ENCODE measurements at regions not wholly inside any gene's neighbourhood (a gene's known extent, or its start where the extent isn't known, plus 50 kb on each side); places are given as distances from the start of the nearest gene placed in this dataset.

DNA sequence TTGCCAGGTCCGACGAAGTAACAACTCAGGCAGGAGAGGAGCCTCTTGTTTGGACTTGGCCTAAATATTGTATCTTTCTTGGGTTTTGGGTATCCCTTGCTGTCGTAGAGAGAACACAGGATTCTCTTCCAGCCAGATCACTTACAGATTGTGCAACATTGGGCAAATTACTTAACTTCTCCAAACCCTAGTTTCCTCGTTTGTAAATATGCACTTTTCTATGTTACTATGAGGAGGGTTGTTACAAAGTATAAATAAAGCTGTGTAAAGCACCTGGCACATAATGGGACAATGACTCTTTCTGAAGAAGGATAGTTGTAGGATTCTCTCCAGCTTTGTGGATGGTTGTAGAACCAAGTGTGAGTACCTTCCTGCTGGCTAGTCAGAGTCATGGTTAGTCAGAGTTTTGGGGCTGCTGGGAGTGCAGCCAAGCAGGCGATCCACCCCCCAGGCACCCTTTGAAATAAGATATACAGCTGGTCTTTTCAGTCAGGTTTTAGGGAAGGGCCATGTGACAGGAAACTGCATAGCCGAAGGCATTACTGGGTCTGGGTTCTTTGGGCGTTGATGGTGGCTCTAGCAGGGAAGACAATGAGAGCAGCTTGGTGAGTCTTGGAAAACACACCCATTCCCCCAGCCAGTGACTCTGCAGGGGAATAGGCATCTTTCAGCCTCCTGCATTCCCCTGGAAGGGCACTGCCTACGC, 49.9 kb upstream of the GDNF start:
- TF ChIP-seq EZH2 (IDR thresholded peaks at IDR 0.05; ENCODE audit: insufficient read depth, poor library complexity, severe bottlenecking) (no peak), EZH2phosphoT487 (IDR thresholded peaks at IDR 0.05; ENCODE audit: insufficient read depth, low read depth) (no peak)

Measured in GM23248 (cell line).